GM23248 (cell line): ENCODE measurements at regions not wholly inside any gene's neighbourhood (a gene's known extent, or its start where the extent isn't known, plus 50 kb on each side); places are given as distances from the start of the nearest gene placed in this dataset.

ENCODE experiments used
- DNase-seq: peaks from one replicate; pipeline ENCODE4 v3.0.0-alpha.2; 2015
- H2AFZ ChIP-seq: fragments of 200-600 bp; sonication (generic); 2 replicates; pipeline ENCODE4 v1.6.1; 2016; ENCODE audit warnings: antibody characterized with exemption
- H3F3A ChIP-seq: fragments of 200-600 bp; sonication (generic); 2 replicates; pipeline ENCODE4 v1.6.1; 2016; ENCODE audit warnings: mild to moderate bottlenecking, antibody characterized with exemption, mixed run types; ENCODE audit not compliant: insufficient read depth
- H3K27ac ChIP-seq: fragments of 200-600 bp; sonication (generic); 2 replicates; pipeline ENCODE4 v1.5.1; 2016; ENCODE audit warnings: mild to moderate bottlenecking
- H3K27me3 ChIP-seq: fragments of 200-600 bp; sonication (generic); replicated peaks from 2 replicates; pipeline ENCODE4 v1.6.1; 2016; ENCODE audit warnings: mild to moderate bottlenecking; ENCODE audit not compliant: insufficient read depth
- H3K36me3 ChIP-seq: fragments of 200-600 bp; sonication (generic); 2 replicates; pipeline ENCODE4 v1.6.1; 2016; ENCODE audit warnings: low read depth, mild to moderate bottlenecking
- H3K4me1 ChIP-seq: fragments of 200-600 bp; sonication (generic); 2 replicates; pipeline ENCODE4 v1.6.1; 2016; ENCODE audit warnings: mild to moderate bottlenecking; ENCODE audit not compliant: insufficient read depth
- H3K4me2 ChIP-seq: fragments of 200-600 bp; sonication (generic); one replicate; pipeline ENCODE4 v1.6.1; 2016; ENCODE audit warnings: mild to moderate bottlenecking; ENCODE audit not compliant: unreplicated experiment
- H3K4me3 ChIP-seq: fragments of 200-600 bp; sonication (generic); 2 replicates; pipeline ENCODE4 v1.5.1; 2016; ENCODE audit warnings: mild to moderate bottlenecking
- H3K79me2 ChIP-seq: fragments of 200-600 bp; sonication (generic); 2 replicates; pipeline ENCODE4 v1.6.1; 2016; ENCODE audit warnings: mild to moderate bottlenecking; ENCODE audit not compliant: insufficient read depth
- H3K9ac ChIP-seq: fragments of 200-600 bp; sonication (generic); 2 replicates; pipeline ENCODE4 v1.6.1; 2016; ENCODE audit warnings: mild to moderate bottlenecking
- H3K9me2 ChIP-seq: fragments of 200-600 bp; sonication (generic); 2 replicates; pipeline ENCODE4 v1.6.1; 2016; ENCODE audit warnings: mixed run types, mild to moderate bottlenecking, moderate library complexity; ENCODE audit not compliant: insufficient read depth
- H3K9me3 ChIP-seq: fragments of 200-600 bp; sonication (generic); one replicate; pipeline ENCODE4 v1.6.1; 2017; ENCODE audit warnings: low read depth
- H4K20me1 ChIP-seq: fragments of 200-600 bp; sonication (generic); 2 replicates; pipeline ENCODE4 v1.6.0; 2016; ENCODE audit not compliant: insufficient read depth
- EZH2 ChIP-seq: fragments of 200-600 bp; sonication (generic); IDR thresholded peaks from 2 replicates; pipeline ENCODE4 v1.6.1; 2018; ENCODE audit warnings: antibody characterized with exemption, mild to moderate bottlenecking; ENCODE audit not compliant: insufficient read depth, poor library complexity, severe bottlenecking
- EZH2phosphoT487 ChIP-seq: fragments of 200-600 bp; sonication (generic); IDR thresholded peaks from 2 replicates; pipeline ENCODE4 v1.6.1; 2018; ENCODE audit warnings: antibody characterized with exemption, moderate library complexity, mild to moderate bottlenecking, low read depth; ENCODE audit not compliant: insufficient read depth
- whole genome bisulfite sequencing, 2 experiments: methylation state at CpG; one replicate each; pipeline ENCODE4 v1.1.6; 2015 to 2017; ENCODE audit warnings: low lambda C conversion rate in 2 of 2, low coverage in 1 of 2; ENCODE audit errors: missing lambda C conversion rate in 2 of 2; 5-methylcytosine and 5-hydroxymethylcytosine counted together
- in situ Hi-C: fragments of 300-500 bp; cut with MboI; formaldehyde crosslinking; loops from 2 replicates; pipeline ENCODE4 v1.15.0; 2020

DNA sequence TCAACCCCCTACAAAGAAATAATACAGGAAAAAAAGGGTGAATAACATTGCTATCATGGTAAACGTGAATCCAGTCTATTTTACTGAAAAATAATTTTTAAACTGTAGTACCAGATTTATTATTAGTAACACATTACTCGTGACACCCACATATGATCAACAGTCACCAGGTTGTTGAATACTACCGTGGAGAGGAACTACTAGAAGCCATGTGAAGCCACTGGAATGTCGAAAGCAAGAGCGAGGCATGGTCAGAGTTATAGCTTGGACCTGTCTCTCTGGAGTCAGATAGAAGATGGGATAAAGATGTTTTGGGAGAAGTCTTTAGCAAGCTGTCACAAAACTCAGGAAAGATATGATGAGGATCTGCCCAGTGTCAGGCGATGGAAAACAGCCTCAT, 63.2 kb upstream of the EPB41L3 start:
- no peaks in the 10 kb centered on the region; the same call in 1 of the 2 replicates for H3K27me3 ChIP-seq
- no peaks in the 10 kb centered on the region for H3K79me2 ChIP-seq
- no peak overlapping the region for H3K4me3 ChIP-seq
- TF ChIP-seq EZH2phosphoT487 (no peak), EZH2 (no peak)
- H3K4me2 ChIP-seq = no peak overlapping the region
- in situ Hi-C loops = no loop called here
- H3K9me3 ChIP-seq = no peaks in the 10 kb centered on the region
- WGBS, 2 experiments = 47 to 49% methylated on average over 6 of the region's 6 CpGs
- no peak overlapping the region for H3K27ac ChIP-seq
- no peaks in the 10 kb centered on the region for H3F3A ChIP-seq
- no peaks in the 10 kb centered on the region for H3K4me1 ChIP-seq
- H2AFZ ChIP-seq = no peak overlapping the region
- no peak overlapping the region for H3K9ac ChIP-seq
- no peaks in the 10 kb centered on the region for H4K20me1 ChIP-seq
- no peaks in the 10 kb centered on the region for H3K9me2 ChIP-seq
- DNase-seq = no peak
- no peaks in the 10 kb centered on the region for H3K36me3 ChIP-seq

- H3K9me2 ChIP-seq = no peaks in the 10 kb centered on the region
- no peaks in the 10 kb centered on the region for H3K79me2 ChIP-seq
- no peaks in the 10 kb centered on the region; the same call in 1 of the 2 replicates for H3K27me3 ChIP-seq
- 53 to 65% methylated on average over 2 of the region's 2 CpGs for WGBS, 2 experiments
- H3F3A ChIP-seq = no peaks in the 10 kb centered on the region
- H3K4me3 ChIP-seq = no peak overlapping the region
- no peak overlapping the region for H3K9ac ChIP-seq
- H3K4me1 ChIP-seq = no peaks in the 10 kb centered on the region
- no peak overlapping the region for H3K27ac ChIP-seq
- H3K4me2 ChIP-seq = no peak overlapping the region
- no peak overlapping the region for H2AFZ ChIP-seq
- no peaks in the 10 kb centered on the region for H4K20me1 ChIP-seq
- TF ChIP-seq EZH2 (no peak), EZH2phosphoT487 (no peak)
- DNase-seq = no peak
- no peaks in the 10 kb centered on the region for H3K36me3 ChIP-seq
- H3K9me3 ChIP-seq = no peaks in the 10 kb centered on the region
- in situ Hi-C loops = no loop called here
Observed at GRCh38 chr18:5604778-5605177, 61.0 kb upstream of the EPB41L3 start.

DNA sequence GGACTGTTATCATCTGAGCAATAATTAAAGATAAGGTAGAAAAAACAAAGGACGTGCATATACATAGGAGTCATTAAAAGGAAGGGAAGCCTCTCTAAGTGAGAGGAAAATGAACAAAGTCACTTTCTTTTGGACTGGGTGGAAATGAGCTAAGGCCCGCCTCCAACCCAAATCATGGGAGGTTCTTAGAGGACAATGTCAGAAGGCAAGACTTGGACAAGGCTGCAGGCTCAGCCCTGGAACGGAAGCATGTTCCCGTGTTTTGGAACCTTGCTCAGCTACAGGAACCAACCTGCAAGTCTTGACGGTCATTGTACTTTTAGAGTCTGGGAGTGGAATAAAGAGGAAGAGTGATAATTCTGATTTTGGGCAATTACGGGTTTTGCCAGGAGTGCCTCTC, 59.4 kb upstream of the EPB41L3 start:
- WGBS, 2 experiments = 48 to 50% methylated on average over 6 of the region's 6 CpGs
- Histone ChIP-seq H3K36me3 (no peaks in the 10 kb centered on the region), H3K9ac (no peak overlapping the region), H3F3A (no peaks in the 10 kb centered on the region), H3K4me2 (no peak overlapping the region), H3K27ac (no peak overlapping the region), H2AFZ (no peak overlapping the region), H3K79me2 (no peaks in the 10 kb centered on the region), H4K20me1 (no peaks in the 10 kb centered on the region), H3K27me3 (no peaks in the 10 kb centered on the region; the same call in 1 of the 2 replicates), H3K4me1 (no peaks in the 10 kb centered on the region), H3K9me2 (no peaks in the 10 kb centered on the region), H3K4me3 (no peak overlapping the region), H3K9me3 (no peaks in the 10 kb centered on the region)
- TF ChIP-seq EZH2phosphoT487 (no peak), EZH2 (no peak)
- in situ Hi-C loops = no loop called here
- no peak for DNase-seq

DNA sequence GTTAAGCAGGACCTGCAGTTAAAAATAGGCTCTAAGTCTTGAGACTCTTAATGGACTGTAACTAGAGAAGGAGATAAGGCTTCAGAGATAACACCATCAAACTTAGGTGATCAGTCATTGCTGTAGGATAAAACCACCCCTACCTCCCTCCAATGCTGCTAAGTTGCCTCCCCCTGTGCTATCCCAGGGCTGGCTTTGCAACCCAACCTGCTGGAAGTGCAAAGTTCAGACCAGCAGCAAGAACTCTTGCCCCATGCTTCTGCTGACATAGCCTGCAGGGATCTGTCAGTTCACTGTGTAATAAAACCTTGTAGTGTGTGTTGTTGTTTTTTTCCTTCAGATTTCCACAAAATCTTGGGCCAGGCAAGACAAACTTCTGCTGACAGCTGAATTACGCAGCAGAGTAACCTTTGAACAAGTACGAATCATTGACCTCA, 57.4 kb upstream of the EPB41L3 start:
- no peaks in the 10 kb centered on the region for H4K20me1 ChIP-seq
- H3K27ac ChIP-seq = no peak overlapping the region
- H3F3A ChIP-seq = no peaks in the 10 kb centered on the region
- H3K9ac ChIP-seq = no peak overlapping the region
- DNase-seq = no peak
- H3K4me2 ChIP-seq = no peak overlapping the region
- no peaks in the 10 kb centered on the region for H3K79me2 ChIP-seq
- H3K4me3 ChIP-seq = no peak overlapping the region
- no peak overlapping the region for H2AFZ ChIP-seq
- no peaks in the 10 kb centered on the region for H3K4me1 ChIP-seq
- TF ChIP-seq EZH2phosphoT487 (no peak), EZH2 (no peak)
- H3K27me3 ChIP-seq = no peaks in the 10 kb centered on the region; the same call in 1 of the 2 replicates
- no peaks in the 10 kb centered on the region for H3K36me3 ChIP-seq
- no peaks in the 10 kb centered on the region for H3K9me2 ChIP-seq
- in situ Hi-C loops = no loop called here
- WGBS, 2 experiments = 39 to 48% methylated on average over 2 of the region's 2 CpGs
- H3K9me3 ChIP-seq = no peaks in the 10 kb centered on the region
